ENCODE measurements at regions not wholly inside any gene's neighbourhood (a gene's known extent, or its start where the extent isn't known, plus 50 kb on each side); places are given as distances from the start of the nearest gene placed in this dataset.
"Not testable (repeated sequence)": the region's sequence is repeated elsewhere in the genome, so short reads cannot be mapped to it uniquely, and the experiment has no call there.

DNA sequence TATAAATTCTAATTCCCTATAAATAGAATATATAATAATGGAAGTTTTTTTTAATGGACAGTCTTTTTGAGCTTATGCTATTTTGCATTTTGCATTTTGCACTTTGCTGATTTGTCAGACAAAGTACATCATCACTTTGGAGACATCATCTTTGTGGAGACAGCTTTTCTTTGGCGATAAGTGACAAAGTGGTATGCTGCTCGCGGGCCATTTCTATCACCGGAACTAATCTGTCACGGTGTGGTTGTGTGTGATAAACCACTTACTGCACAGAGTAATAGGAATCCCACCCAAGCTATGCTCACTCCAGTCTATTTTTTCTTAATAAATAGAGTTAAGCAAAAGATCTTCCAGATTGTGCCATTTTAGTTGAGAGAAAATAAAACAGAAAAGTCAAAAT, 133.1 kb downstream of the MACIR start:
- Mint-ChIP-seq H3K9me3 (no peaks in the 10 kb centered on the region), H3K27ac (no peak overlapping the region), H3K4me1 (ENCODE audit: low read depth) (peaks cover 59% of the 10 kb centered on the region), H3K36me3 (ENCODE audit: low read depth) (peaks cover 7% of the 10 kb centered on the region), H3K4me3 (no peak overlapping the region), H3K27me3 (ENCODE audit: insufficient read depth) (no peaks in the 10 kb centered on the region)
- no peak for DNase-seq
- no peak for TF ChIP-seq CTCF (IDR thresholded peaks at IDR 0.05)

DNA sequence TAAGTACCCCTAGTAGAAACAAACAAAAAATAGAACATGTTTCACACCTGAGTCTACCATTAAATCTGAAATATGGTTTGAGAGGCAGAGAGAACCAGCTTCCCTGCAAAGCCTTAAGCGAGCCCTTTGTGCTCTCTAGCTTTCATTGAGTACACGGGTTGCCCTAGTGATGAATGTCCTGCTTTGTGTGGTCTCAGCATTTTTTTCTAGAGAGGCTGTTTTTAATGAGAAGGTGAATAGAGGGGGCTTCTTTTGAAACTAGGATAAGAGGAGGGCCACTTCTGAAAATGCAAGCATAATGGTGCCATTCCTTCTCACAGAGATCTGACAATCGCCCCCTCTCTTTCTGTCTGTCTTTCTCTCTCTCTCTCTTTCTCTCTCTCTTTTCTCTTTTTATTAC, 131.3 kb downstream of the MACIR start:
- no peak for TF ChIP-seq CTCF (IDR thresholded peaks at IDR 0.05)
- no peak for DNase-seq
- peaks cover 45% of the 10 kb centered on the region for H3K4me1 Mint-ChIP-seq (ENCODE audit: low read depth)
- peaks cover 1% of the 10 kb centered on the region; the same call in 1 of the 2 replicates for H3K9me3 Mint-ChIP-seq
- H3K4me3 Mint-ChIP-seq: no peak overlapping the region; the same call in 1 of the 2 replicates
- peaks cover 8% of the 10 kb centered on the region for H3K36me3 Mint-ChIP-seq (ENCODE audit: low read depth)
- H3K27me3 Mint-ChIP-seq (ENCODE audit: insufficient read depth): no peaks in the 10 kb centered on the region; the same call in 1 of the 2 replicates
- H3K27ac Mint-ChIP-seq: no peak overlapping the region; the same call in 1 of the 2 replicates

GRCh38 chr5:103389357-103389756, 130.8 kb downstream of the MACIR start:
- H3K27me3 Mint-ChIP-seq (ENCODE audit: insufficient read depth): no peaks in the 10 kb centered on the region; the same call in 1 of the 2 replicates
- peaks cover 6% of the 10 kb centered on the region; the same call in 1 of the 2 replicates for H3K9me3 Mint-ChIP-seq
- no peak overlapping the region for H3K4me3 Mint-ChIP-seq
- TF ChIP-seq CTCF (IDR thresholded peaks at IDR 0.05): no peak
- no peak for DNase-seq
- peaks cover 40% of the 10 kb centered on the region for H3K4me1 Mint-ChIP-seq (ENCODE audit: low read depth)
- no peak overlapping the region for H3K27ac Mint-ChIP-seq
- H3K36me3 Mint-ChIP-seq (ENCODE audit: low read depth): peaks cover 8% of the 10 kb centered on the region

GRCh38 chr5:103385722-103386121, 127.2 kb downstream of the MACIR start:
- Mint-ChIP-seq H3K27ac (no peak overlapping the region), H3K4me3 (no peak overlapping the region), H3K27me3 (ENCODE audit: insufficient read depth) (no peaks in the 10 kb centered on the region; the same call in 1 of the 2 replicates), H3K4me1 (ENCODE audit: low read depth) (peaks cover 19% of the 10 kb centered on the region), H3K9me3 (peaks cover 25% of the 10 kb centered on the region), H3K36me3 (ENCODE audit: low read depth) (peaks cover 30% of the 10 kb centered on the region)
- DNase-seq: no peak
- no peak; the same call in 1 of the 2 replicates for TF ChIP-seq CTCF (IDR thresholded peaks at IDR 0.05)

- H3K4me3 Mint-ChIP-seq; H3K9me3 Mint-ChIP-seq; DNase-seq; H3K36me3 Mint-ChIP-seq (ENCODE audit: low read depth); H3K27me3 Mint-ChIP-seq (ENCODE audit: insufficient read depth); H3K27ac Mint-ChIP-seq: not testable (repeated sequence)
- H3K4me1 Mint-ChIP-seq (ENCODE audit: low read depth): peaks cover 47% of the 10 kb centered on the region
Measured at GRCh38 chr5:103377638-103378037, 119.1 kb downstream of the MACIR start.

DNA sequence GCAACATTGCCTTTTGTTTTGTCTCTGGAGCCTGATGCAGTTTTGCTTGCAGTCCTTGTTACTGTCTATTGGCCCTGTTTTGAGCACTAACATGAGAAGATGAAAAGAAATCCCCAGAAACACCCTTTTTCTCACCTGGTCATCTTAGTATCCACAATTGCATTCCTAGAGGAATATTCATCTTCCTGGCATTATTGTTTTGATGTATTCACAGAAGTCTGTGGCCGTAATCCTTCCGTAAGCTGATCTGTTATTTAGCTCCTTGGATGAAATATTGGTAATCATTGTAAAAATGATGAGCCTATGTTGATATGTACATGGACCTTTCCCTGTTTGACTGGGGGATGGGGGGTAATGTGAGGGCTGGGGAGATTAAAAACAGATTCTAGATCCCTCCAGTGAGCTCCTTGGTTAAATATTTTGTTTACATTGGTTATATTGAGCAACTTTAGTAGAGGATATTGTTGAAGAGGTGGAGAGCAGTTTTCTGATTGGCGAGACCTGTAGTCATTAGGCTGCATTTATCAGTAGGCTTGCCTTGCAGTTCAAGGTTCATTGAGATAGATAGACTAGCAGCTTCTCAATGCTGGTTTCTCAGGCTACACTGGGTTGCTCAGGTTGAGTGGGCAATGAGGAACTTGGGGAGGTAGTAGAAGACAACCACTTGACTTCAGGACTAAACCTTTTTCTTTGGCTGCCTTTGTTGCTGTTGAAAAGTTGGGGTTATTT, 117.5 kb downstream of the MACIR start:
- Mint-ChIP-seq H3K27me3 (ENCODE audit: insufficient read depth) (no peaks in the 10 kb centered on the region; the same call in 1 of the 2 replicates), H3K4me1 (ENCODE audit: low read depth) (peaks cover 56% of the 10 kb centered on the region), H3K27ac (no peak overlapping the region), H3K4me3 (no peak overlapping the region), H3K9me3 (no peaks in the 10 kb centered on the region), H3K36me3 (ENCODE audit: low read depth) (no peaks in the 10 kb centered on the region)
- TF ChIP-seq CTCF (IDR thresholded peaks at IDR 0.05): no peak
- DNase-seq: no peak
